Testis (tissue), 2 donors: ENCODE measurements at regions not wholly inside any gene's neighbourhood (a gene's known extent, or its start where the extent isn't known, plus 50 kb on each side); places are given as distances from the start of the nearest gene placed in this dataset.

ENCODE experiments used
- DNase-seq: peaks from one replicate; pipeline ENCODE4 v3.0.0-alpha.2; 2019
- H3K27ac ChIP-seq, 2 donors: fragments of 200-600 bp; sonication (generic); one replicate each; pipeline ENCODE4 v1.5.1; 2019
- H3K27me3 ChIP-seq: fragments of 200-600 bp; sonication (generic); one replicate; pipeline ENCODE4 v1.5.1; 2019
- H3K36me3 ChIP-seq: fragments of 200-600 bp; sonication (generic); one replicate; pipeline ENCODE4 v1.5.1; 2017; ENCODE audit warnings: low read depth; ENCODE audit errors: missing control alignments
- H3K4me1 ChIP-seq: fragments of 200-600 bp; sonication (generic); one replicate; pipeline ENCODE4 v1.5.1; 2019
- H3K4me3 ChIP-seq, 2 donors: fragments of 200-600 bp; sonication (generic); one replicate each; pipeline ENCODE4 v1.5.1; 2017 to 2019
- H3K9me3 ChIP-seq: fragments of 200-600 bp; sonication (generic); one replicate; pipeline ENCODE4 v1.5.1; 2017
- POLR2A ChIP-seq: fragments of 450-650 bp; IDR thresholded peaks from one replicate; pipeline ENCODE4 v1.6.1; 2017; ENCODE audit warnings: antibody characterized with exemption, mild to moderate bottlenecking, moderate library complexity
- WGBS, 2 donors: methylation state at CpG; one replicate each; pipeline ENCODE4 v1.1.5; 2018; 5-methylcytosine and 5-hydroxymethylcytosine counted together
- intact Hi-C: fragments of 100-400 bp; cut with DNase I; formaldehyde crosslinking; loops from one replicate; pipeline ENCODE4 v1.15.1; 2023; ENCODE audit warnings: low total_unique reads
- TF ChIP-seq, protein P1 (sequence below), 3 experiments: fragments of 450-650 bp in 2 of 3; fragments of 200-600 bp in 1 of 3; sonication (generic) in 1 of 3; IDR thresholded peaks; one replicate each; pipeline ENCODE4 v1.5.1; 2016 to 2019; ENCODE audit warnings: antibody characterized with exemption in 3 of 3, mild to moderate bottlenecking in 2 of 3, moderate library complexity in 1 of 3

DNA sequence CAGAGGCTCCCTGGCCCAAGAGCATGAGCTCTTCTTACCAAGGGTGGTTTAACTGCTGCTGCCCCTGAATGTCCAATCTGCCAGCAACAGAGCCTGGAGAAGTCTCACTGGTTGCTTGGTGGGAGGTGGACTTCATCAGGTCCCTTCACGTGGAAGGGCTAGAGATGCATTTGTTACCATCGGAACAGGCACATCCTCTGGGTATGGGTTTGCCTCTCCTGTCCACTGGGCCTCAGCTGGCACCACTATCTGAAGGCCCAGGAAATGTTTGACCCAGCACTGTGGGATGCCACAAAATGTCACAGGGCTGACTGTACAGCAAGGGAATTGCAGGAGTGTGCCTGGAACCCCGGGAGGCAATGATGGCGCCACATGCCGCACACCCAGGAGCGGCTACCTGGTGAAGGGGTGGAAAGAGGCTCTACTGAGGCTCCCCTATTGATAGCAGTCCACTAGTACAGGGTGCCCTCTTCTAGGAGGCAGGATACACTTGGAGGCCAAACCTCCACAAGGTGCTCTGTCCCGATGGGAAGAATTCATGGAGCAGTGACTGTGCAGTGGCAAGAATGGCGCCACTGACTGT is 603.1 kb upstream of the MGMT start:
- WGBS, 2 donors: 93 to 97% methylated on average over 3 to 8 of the region's 8 CpGs
- intact Hi-C loops: no loop called here
- H3K9me3 ChIP-seq: no peaks in the 10 kb centered on the region
- TF ChIP-seq, protein P1, sequence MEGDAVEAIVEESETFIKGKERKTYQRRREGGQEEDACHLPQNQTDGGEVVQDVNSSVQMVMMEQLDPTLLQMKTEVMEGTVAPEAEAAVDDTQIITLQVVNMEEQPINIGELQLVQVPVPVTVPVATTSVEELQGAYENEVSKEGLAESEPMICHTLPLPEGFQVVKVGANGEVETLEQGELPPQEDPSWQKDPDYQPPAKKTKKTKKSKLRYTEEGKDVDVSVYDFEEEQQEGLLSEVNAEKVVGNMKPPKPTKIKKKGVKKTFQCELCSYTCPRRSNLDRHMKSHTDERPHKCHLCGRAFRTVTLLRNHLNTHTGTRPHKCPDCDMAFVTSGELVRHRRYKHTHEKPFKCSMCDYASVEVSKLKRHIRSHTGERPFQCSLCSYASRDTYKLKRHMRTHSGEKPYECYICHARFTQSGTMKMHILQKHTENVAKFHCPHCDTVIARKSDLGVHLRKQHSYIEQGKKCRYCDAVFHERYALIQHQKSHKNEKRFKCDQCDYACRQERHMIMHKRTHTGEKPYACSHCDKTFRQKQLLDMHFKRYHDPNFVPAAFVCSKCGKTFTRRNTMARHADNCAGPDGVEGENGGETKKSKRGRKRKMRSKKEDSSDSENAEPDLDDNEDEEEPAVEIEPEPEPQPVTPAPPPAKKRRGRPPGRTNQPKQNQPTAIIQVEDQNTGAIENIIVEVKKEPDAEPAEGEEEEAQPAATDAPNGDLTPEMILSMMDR (IDR thresholded peaks at IDR 0.05): no peak
- no peak for TF ChIP-seq POLR2A
- H3K27ac ChIP-seq: no peak overlapping the region
- peaks cover 7% of the 10 kb centered on the region for H3K4me1 ChIP-seq
- no peaks in the 10 kb centered on the region for H3K27me3 ChIP-seq
- no peaks in the 10 kb centered on the region for H3K36me3 ChIP-seq
- no peak overlapping the region for H3K4me3 ChIP-seq
- DNase-seq: no peak

DNA sequence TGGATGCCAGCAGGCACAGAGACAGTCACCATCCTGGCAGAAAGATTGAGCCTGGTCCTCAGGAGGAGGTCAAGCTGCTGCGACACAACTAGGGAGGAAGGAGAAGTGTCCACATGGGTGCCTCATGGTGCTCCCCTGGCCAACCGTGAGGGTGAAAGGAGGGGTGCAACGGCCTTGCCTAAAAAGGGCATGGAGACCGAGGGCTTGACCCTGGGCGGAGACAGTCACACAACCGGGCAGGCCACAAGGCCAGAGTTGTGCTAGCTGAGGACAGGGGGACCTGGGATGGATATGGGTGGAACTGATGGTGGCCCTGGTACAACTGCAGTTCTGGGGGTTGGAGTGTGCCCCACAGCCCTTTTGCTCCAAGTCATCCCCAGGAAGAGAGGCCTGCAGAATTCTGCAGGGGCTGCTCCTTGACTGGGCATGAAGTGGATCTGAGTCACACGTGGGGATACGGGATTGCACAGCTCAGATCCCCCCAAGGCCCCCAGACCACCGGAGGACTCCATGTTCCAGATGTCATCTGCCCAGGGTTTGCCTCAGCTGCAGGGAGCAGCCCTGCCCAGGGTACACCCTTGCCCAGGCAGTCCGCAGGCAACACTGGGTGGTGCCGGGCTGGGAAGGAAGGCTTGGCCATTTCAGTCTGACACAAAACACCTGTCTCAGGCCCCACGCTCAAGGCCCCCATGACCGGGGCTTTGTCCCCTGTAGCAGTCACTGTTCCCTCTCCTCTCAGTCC is 602.3 kb upstream of the MGMT start:
- intact Hi-C loops: no loop called here
- H3K27me3 ChIP-seq: no peaks in the 10 kb centered on the region
- peaks cover 13% of the 10 kb centered on the region for H3K4me1 ChIP-seq
- no peak overlapping the region for H3K4me3 ChIP-seq
- 97 to 99% methylated on average over 9 to 13 of the region's 13 CpGs for WGBS, 2 donors
- H3K9me3 ChIP-seq: no peaks in the 10 kb centered on the region
- H3K36me3 ChIP-seq: no peaks in the 10 kb centered on the region
- DNase-seq: no peak
- H3K27ac ChIP-seq: no peak overlapping the region
- TF ChIP-seq POLR2A: no peak
- TF ChIP-seq, protein P1 (IDR thresholded peaks at IDR 0.05): no peak

DNA sequence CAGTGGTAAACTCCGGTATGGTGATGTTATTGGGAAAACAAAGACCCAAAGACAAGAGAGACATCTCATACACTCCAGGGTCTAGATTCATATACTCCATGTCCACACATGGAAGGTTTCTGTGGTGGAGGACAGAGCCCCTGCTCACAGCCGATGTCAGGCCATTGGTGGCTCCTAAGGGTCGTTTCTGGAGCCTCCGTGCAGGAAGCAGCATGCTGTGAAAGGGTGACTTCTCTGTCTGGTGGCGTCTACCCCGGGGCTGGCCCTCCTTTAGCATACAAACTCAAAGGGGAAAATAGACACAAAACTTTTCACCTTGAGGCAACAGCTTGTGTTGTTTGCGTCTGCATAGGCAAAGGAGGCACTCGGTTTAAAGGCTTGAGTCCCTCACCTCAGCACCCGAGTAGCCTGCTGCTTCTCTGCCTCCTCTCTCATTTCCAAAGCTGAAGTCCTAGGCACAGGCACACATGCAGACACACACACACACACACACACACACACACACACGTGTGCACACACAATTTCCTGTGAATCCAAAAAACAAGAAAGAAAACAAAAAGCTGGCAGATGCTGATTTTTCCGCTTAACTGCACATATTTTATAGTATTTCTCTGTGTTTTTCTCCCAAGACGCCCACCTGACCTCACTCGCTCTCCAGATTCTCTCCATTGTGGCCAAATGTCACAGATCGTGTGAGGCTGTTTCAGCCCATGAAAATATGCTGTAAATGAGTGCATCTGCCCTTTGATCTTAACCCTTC is 601.4 kb upstream of the MGMT start:
- WGBS, 2 donors: 78 to 79% methylated on average over 14 of the region's 14 CpGs
- Histone ChIP-seq H3K27me3 (no peaks in the 10 kb centered on the region), H3K4me1 (peaks cover 13% of the 10 kb centered on the region), H3K9me3 (no peaks in the 10 kb centered on the region), H3K4me3 (no peak overlapping the region), H3K36me3 (no peaks in the 10 kb centered on the region), H3K27ac (no peak overlapping the region)
- TF ChIP-seq POLR2A: no peak
- TF ChIP-seq, protein P1 (IDR thresholded peaks at IDR 0.05): no peak
- no peak for DNase-seq
- intact Hi-C loops: no loop called here

DNA sequence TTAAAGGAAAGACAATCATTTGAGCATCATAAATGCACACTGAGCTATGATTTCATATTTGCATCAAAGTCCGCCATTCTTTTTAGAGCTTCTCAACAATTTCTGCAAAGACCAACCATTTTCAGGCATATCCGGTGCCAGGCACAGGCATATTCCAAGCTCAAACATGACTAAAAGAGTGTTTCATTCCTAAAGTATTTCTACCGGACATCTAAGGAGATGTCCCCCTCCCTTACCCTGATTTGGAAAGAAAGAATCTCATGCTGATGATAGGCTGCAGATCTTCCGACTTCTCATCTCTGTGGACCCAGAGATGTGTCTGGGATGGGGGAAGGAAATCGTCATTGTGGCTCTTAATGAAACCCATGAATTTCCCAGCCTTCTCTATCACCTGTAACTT is 600.5 kb upstream of the MGMT start:
- Histone ChIP-seq H3K9me3 (no peaks in the 10 kb centered on the region), H3K4me3 (no peak overlapping the region), H3K27me3 (no peaks in the 10 kb centered on the region), H3K4me1 (peaks cover 13% of the 10 kb centered on the region), H3K27ac (no peak overlapping the region), H3K36me3 (no peaks in the 10 kb centered on the region)
- no peak for DNase-seq
- intact Hi-C loops: no loop called here
- TF ChIP-seq POLR2A: no peak
- TF ChIP-seq, protein P1 (IDR thresholded peaks at IDR 0.05): no peak
- 84 to 91% methylated on average over 5 of the region's 5 CpGs for WGBS, 2 donors
